IMR-90 (cell line): ENCODE measurements at regions not wholly inside any gene's neighbourhood (a gene's known extent, or its start where the extent isn't known, plus 50 kb on each side); places are given as distances from the start of the nearest gene placed in this dataset.

Source experiments
- ATAC-seq: fragments of 200-7000 bp; cut with Tn5 transposase; 2 replicates; pipeline ENCODE4 v1.9.1; 2020; ENCODE audit warnings: low read depth, mild to moderate bottlenecking, moderate library complexity
- BruUV-seq: library from RNA; stranded (reverse); fragments of 400-500 nt; replicated peaks from 2 replicates; lab custom pipeline; 2021; lab: Mats Ljungman, UMichigan
- CTCF ChIA-PET: fragments of 300-600 bp; formaldehyde crosslinking; extraction: SDS; loops from one replicate; lab custom pipeline; 2021; ENCODE audit warnings: antibody characterized with exemption; lab: Yijun Ruan, JAX
- POLR2A ChIA-PET: fragments of 300-600 bp; sonication (Branson Sonifier 250); formaldehyde crosslinking; loops from one replicate; lab custom pipeline; 2022; ENCODE audit warnings: antibody characterized with exemption; ENCODE audit not compliant: unreplicated experiment; lab: Charles Lee
- DNase-seq: peaks from one replicate; pipeline ENCODE4 v3.0.0; 2013
- H2AFZ ChIP-seq: replicated peaks from 2 replicates; pipeline ENCODE3; 2013; ENCODE audit warnings: low read length, mild to moderate bottlenecking; ENCODE audit not compliant: poor library complexity
- H2AK5ac ChIP-seq: 2 replicates; pipeline ENCODE4 v1.6.1; 2013; ENCODE audit warnings: low read depth, low read length, inconsistent platforms
- H2AK9ac ChIP-seq: replicated peaks from 2 replicates; pipeline ENCODE3; 2013; ENCODE audit warnings: mild to moderate bottlenecking, low read depth, low read length, moderate library complexity; ENCODE audit not compliant: poor library complexity
- H2BK120ac ChIP-seq: 2 replicates; pipeline ENCODE4 v1.6.1; 2013; ENCODE audit warnings: low read depth, low read length, inconsistent platforms
- H2BK15ac ChIP-seq: 3 replicates; pipeline ENCODE4 v1.6.1; 2013; ENCODE audit warnings: low read depth, low read length, inconsistent platforms
- H2BK20ac ChIP-seq: 2 replicates; pipeline ENCODE4 v1.6.1; 2013; ENCODE audit warnings: low read depth, mild to moderate bottlenecking, inconsistent platforms, low read length, moderate library complexity
- H2BK5ac ChIP-seq: 2 replicates; pipeline ENCODE4 v1.6.1; 2013; ENCODE audit warnings: mild to moderate bottlenecking, low read depth, low read length, inconsistent platforms; ENCODE audit not compliant: poor library complexity, severe bottlenecking
- H3K14ac ChIP-seq: replicated peaks from 2 replicates; pipeline ENCODE4 v1.6.1; 2013; ENCODE audit warnings: low read depth, low read length, inconsistent platforms
- H3K18ac ChIP-seq: 2 replicates; pipeline ENCODE4 v1.6.1; 2013; ENCODE audit warnings: low read depth, low read length, control low read depth
- H3K23ac ChIP-seq: 2 replicates; pipeline ENCODE4 v1.6.1; 2013; ENCODE audit warnings: low read depth, low read length, inconsistent platforms
- H3K27ac ChIP-seq: 2 replicates; pipeline ENCODE4 v1.5.1; 2013; ENCODE audit warnings: mild to moderate bottlenecking, control low read depth, low read length; ENCODE audit not compliant: insufficient read depth
- H3K27me3 ChIP-seq: 2 replicates; pipeline ENCODE4 v1.6.1; 2013; ENCODE audit warnings: low read length; ENCODE audit not compliant: control insufficient read depth, insufficient read depth
- H3K36me3 ChIP-seq: 2 replicates; pipeline ENCODE4 v1.6.1; 2013; ENCODE audit warnings: low read length, mixed read lengths; ENCODE audit not compliant: control insufficient read depth, insufficient read depth
- H3K4ac ChIP-seq: 2 replicates; pipeline ENCODE4 v1.6.1; 2013; ENCODE audit warnings: low read depth, low read length, inconsistent platforms
- H3K4me1 ChIP-seq: 2 replicates; pipeline ENCODE4 v1.6.1; 2013; ENCODE audit warnings: low read length, mixed read lengths; ENCODE audit not compliant: control insufficient read depth, insufficient read depth
- H3K4me2 ChIP-seq: 2 replicates; pipeline ENCODE4 v1.6.1; 2013; ENCODE audit warnings: low read depth, mild to moderate bottlenecking, control low read depth, low read length, moderate library complexity
- H3K4me3 ChIP-seq: 2 replicates; pipeline ENCODE4 v1.5.1; 2013; ENCODE audit warnings: low read depth, mild to moderate bottlenecking, control low read depth, low read length, moderate library complexity; ENCODE audit not compliant: insufficient read depth
- H3K56ac ChIP-seq: 2 replicates; pipeline ENCODE4 v1.6.1; 2013; ENCODE audit warnings: low read length, inconsistent platforms; ENCODE audit not compliant: insufficient read depth; ENCODE audit errors: extremely low read depth
- H3K79me1 ChIP-seq, 2 experiments: 2 replicates each; pipeline ENCODE4 v1.6.1; 2013; ENCODE audit warnings: low read length in 2 of 2, inconsistent platforms in 1 of 2, low read depth in 1 of 2
- H3K9ac ChIP-seq: 2 replicates; pipeline ENCODE4 v1.6.1; 2013; ENCODE audit warnings: low read depth, low read length, control low read depth
- H3K9me1 ChIP-seq: 2 replicates; pipeline ENCODE4 v1.6.1; 2013; ENCODE audit warnings: low read length, inconsistent platforms; ENCODE audit not compliant: insufficient read depth
- H3K9me3 ChIP-seq: 2 replicates; pipeline ENCODE4 v1.6.1; 2013; ENCODE audit warnings: low read length; ENCODE audit not compliant: control insufficient read depth, insufficient read depth
- H4K20me1 ChIP-seq: 2 replicates; pipeline ENCODE4 v1.6.1; 2013; ENCODE audit warnings: low read length, inconsistent platforms; ENCODE audit not compliant: insufficient read depth
- H4K5ac ChIP-seq: 2 replicates; pipeline ENCODE4 v1.6.1; 2013; ENCODE audit warnings: mild to moderate bottlenecking, low read depth, low read length, control low read depth
- H4K8ac ChIP-seq, 2 experiments: 2 replicates each; pipeline ENCODE4 v1.6.1; 2013; ENCODE audit warnings: low read depth in 2 of 2, low read length in 2 of 2, control low read depth in 1 of 2, inconsistent platforms in 1 of 2
- H4K91ac ChIP-seq: 2 replicates; pipeline ENCODE4 v1.6.1; 2013; ENCODE audit warnings: low read depth, low read length, inconsistent platforms; ENCODE audit not compliant: insufficient read depth
- BHLHE40 ChIP-seq: fragments of 150-350 bp; IDR thresholded peaks from 2 replicates; pipeline ENCODE4 v1.6.1; 2016; ENCODE audit warnings: mild to moderate bottlenecking, low read depth, low read length
- CEBPB ChIP-seq: IDR thresholded peaks from 2 replicates; pipeline ENCODE4 v1.6.1; 2012; ENCODE audit warnings: low read depth, low read length, improper control_type of control experiment
- CHD1 ChIP-seq: IDR thresholded peaks from 2 replicates; pipeline ENCODE4 v1.6.1; 2012; ENCODE audit warnings: low read depth, low read length, improper control_type of control experiment
- ELK1 ChIP-seq: fragments of 150-350 bp; IDR thresholded peaks from 2 replicates; pipeline ENCODE4 v1.6.1; 2016; ENCODE audit warnings: low read depth, mild to moderate bottlenecking, low read length, moderate library complexity, borderline replicate concordance
- MAZ ChIP-seq: IDR thresholded peaks from 2 replicates; pipeline ENCODE4 v1.6.1; 2012; ENCODE audit warnings: low read depth, mild to moderate bottlenecking, low read length, improper control_type of control experiment, moderate library complexity, borderline replicate concordance
- MXI1 ChIP-seq: IDR thresholded peaks from 2 replicates; pipeline ENCODE4 v1.6.1; 2012; ENCODE audit warnings: low read depth, mild to moderate bottlenecking, low read length, moderate library complexity, borderline replicate concordance
- POLR2A ChIP-seq: IDR thresholded peaks from 2 replicates; pipeline ENCODE4 v1.6.1; 2012; ENCODE audit warnings: mild to moderate bottlenecking, low read depth, low read length
- RAD21 ChIP-seq: IDR thresholded peaks from 2 replicates; pipeline ENCODE4 v1.6.1; 2012; ENCODE audit warnings: low read length, improper control_type of control experiment
- RCOR1 ChIP-seq: IDR thresholded peaks from 2 replicates; pipeline ENCODE4 v1.6.1; 2012; ENCODE audit warnings: mild to moderate bottlenecking, low read length, improper control_type of control experiment; ENCODE audit not compliant: insufficient replicate concordance
- RFX5 ChIP-seq: IDR thresholded peaks from 2 replicates; pipeline ENCODE4 v1.8.0; 2012; ENCODE audit warnings: low read depth, mild to moderate bottlenecking, low read length, moderate library complexity
- SMC3 ChIP-seq: fragments of 150-350 bp; IDR thresholded peaks from 2 replicates; pipeline ENCODE4 v1.6.1; 2016; ENCODE audit warnings: low read depth, mild to moderate bottlenecking, antibody characterized with exemption, low read length, moderate library complexity
- WGBS, 2 experiments: methylation state at CpG; one replicate each; pipeline versions ENCODE4 v1.1.5 to v1.1.7; 2013; ENCODE audit warnings: missing lambda C conversion rate in 2 of 2; ENCODE audit not compliant: insufficient read length in 1 of 2; ENCODE audit errors: extremely low coverage in 2 of 2; 5-methylcytosine and 5-hydroxymethylcytosine counted together
- dilution Hi-C: fragments of 300-500 bp; cut with HindIII; formaldehyde crosslinking; loops from one replicate; pipeline ENCODE4 v1.14.3; 2018; ENCODE audit warnings: low sequenced_read_pairs; ENCODE audit not compliant: unreplicated experiment
- in situ Hi-C: fragments of 300-500 bp; cut with MboI; formaldehyde crosslinking; loops from 3 replicates; pipeline ENCODE4 v1.14.3; 2019; ENCODE audit warnings: low sequenced_read_pairs, inconsistent platforms, mixed read lengths
- intact Hi-C: fragments of 100-400 bp; cut with micrococcal nuclease; formaldehyde crosslinking; loops from 2 replicates; pipeline ENCODE4 v1.10.0; 2022
- TF ChIP-seq, protein P1 (sequence below): fragments of 150-350 bp; IDR thresholded peaks from 2 replicates; pipeline ENCODE4 v1.6.1; 2017; ENCODE audit warnings: mild to moderate bottlenecking, antibody characterized with exemption, low read length, low read depth
- TF ChIP-seq, protein P2 (sequence below): conservative IDR thresholded peaks from 2 replicates; pipeline ENCODE4 v1.5.1; 2012; ENCODE audit warnings: mild to moderate bottlenecking, low read depth, low read length, improper control_type of control experiment

- no peak overlapping the region for H3K27ac ChIP-seq
- no TSS peak for BruUV-seq
- H3K18ac ChIP-seq, result no peak overlapping the region
- no peak overlapping the region for H4K5ac ChIP-seq
- no peak overlapping the region for H3K23ac ChIP-seq
- H2AK5ac ChIP-seq, result no peak overlapping the region
- H2BK15ac ChIP-seq, result no peak overlapping the region
- in situ Hi-C loops (no loop called here), dilution Hi-C loops (no loop called here), intact Hi-C loops (no loop called here)
- H2BK20ac ChIP-seq, result no peak overlapping the region
- no peaks in the 10 kb centered on the region for H3K9me3 ChIP-seq
- POLR2A ChIA-PET, result no interaction called here
- H3K36me3 ChIP-seq, result no peaks in the 10 kb centered on the region
- no peak for ATAC-seq
- no peak overlapping the region for H3K4ac ChIP-seq
- H3K27me3 ChIP-seq, result no peaks in the 10 kb centered on the region
- H3K9ac ChIP-seq, result no peak overlapping the region
- no peak overlapping the region for H2BK5ac ChIP-seq
- H3K14ac ChIP-seq, result no peak overlapping the region
- H3K79me1 ChIP-seq, result no peaks in the 10 kb centered on the region
- no peaks in the 10 kb centered on the region for H3K4me1 ChIP-seq
- H2AFZ ChIP-seq, result no peak overlapping the region
- no peak for TF ChIP-seq BHLHE40
- TF ChIP-seq ELK1, result no peak
- TF ChIP-seq SMC3, result no peak
- TF ChIP-seq RFX5, result no peak
- no peak for TF ChIP-seq CEBPB
- no peak for TF ChIP-seq CHD1
- TF ChIP-seq RAD21, result no peak
- TF ChIP-seq MAZ, result no peak
- TF ChIP-seq MXI1, result no peak
- TF ChIP-seq RCOR1, result no peak
- TF ChIP-seq POLR2A, result no peak
- TF ChIP-seq, protein P1, sequence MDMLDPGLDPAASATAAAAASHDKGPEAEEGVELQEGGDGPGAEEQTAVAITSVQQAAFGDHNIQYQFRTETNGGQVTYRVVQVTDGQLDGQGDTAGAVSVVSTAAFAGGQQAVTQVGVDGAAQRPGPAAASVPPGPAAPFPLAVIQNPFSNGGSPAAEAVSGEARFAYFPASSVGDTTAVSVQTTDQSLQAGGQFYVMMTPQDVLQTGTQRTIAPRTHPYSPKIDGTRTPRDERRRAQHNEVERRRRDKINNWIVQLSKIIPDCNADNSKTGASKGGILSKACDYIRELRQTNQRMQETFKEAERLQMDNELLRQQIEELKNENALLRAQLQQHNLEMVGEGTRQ, result no peak
- TF ChIP-seq, protein P2, sequence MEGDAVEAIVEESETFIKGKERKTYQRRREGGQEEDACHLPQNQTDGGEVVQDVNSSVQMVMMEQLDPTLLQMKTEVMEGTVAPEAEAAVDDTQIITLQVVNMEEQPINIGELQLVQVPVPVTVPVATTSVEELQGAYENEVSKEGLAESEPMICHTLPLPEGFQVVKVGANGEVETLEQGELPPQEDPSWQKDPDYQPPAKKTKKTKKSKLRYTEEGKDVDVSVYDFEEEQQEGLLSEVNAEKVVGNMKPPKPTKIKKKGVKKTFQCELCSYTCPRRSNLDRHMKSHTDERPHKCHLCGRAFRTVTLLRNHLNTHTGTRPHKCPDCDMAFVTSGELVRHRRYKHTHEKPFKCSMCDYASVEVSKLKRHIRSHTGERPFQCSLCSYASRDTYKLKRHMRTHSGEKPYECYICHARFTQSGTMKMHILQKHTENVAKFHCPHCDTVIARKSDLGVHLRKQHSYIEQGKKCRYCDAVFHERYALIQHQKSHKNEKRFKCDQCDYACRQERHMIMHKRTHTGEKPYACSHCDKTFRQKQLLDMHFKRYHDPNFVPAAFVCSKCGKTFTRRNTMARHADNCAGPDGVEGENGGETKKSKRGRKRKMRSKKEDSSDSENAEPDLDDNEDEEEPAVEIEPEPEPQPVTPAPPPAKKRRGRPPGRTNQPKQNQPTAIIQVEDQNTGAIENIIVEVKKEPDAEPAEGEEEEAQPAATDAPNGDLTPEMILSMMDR, result no peak
- H3K4me3 ChIP-seq, result no peak overlapping the region
- H3K56ac ChIP-seq, result no peak overlapping the region
- no peak overlapping the region for H2BK120ac ChIP-seq
- H4K91ac ChIP-seq, result no peak overlapping the region
- CTCF ChIA-PET, result no interaction called here
- no peak overlapping the region for H3K4me2 ChIP-seq
- WGBS, 2 experiments, result 93% methylated on average over 11 of the region's 13 CpGs; no CpG with 5 or more reads in 1 of the 2 experiments
- H3K9me1 ChIP-seq, result no peaks in the 10 kb centered on the region
- DNase-seq, result no peak
- H4K20me1 ChIP-seq, result no peaks in the 10 kb centered on the region
- H4K8ac ChIP-seq, result no peak overlapping the region
- H2AK9ac ChIP-seq, result no peak overlapping the region
Observed at GRCh38 chr11:92844197-92844596, 125.3 kb upstream of the MTNR1B start.
